Smooth muscle cell of the brain vasculature (primary cell): ENCODE measurements at regions not wholly inside any gene's neighbourhood (a gene's known extent, or its start where the extent isn't known, plus 50 kb on each side); places are given as distances from the start of the nearest gene placed in this dataset.
"Not testable (repeated sequence)": the region's sequence is repeated elsewhere in the genome, so short reads cannot be mapped to it uniquely, and the experiment has no call there.

Experiments used
- DNase-seq: peaks from one replicate; pipeline ENCODE4 v3.0.0-alpha.2; 2012; ENCODE audit warnings: low read depth, low spot score

DNA sequence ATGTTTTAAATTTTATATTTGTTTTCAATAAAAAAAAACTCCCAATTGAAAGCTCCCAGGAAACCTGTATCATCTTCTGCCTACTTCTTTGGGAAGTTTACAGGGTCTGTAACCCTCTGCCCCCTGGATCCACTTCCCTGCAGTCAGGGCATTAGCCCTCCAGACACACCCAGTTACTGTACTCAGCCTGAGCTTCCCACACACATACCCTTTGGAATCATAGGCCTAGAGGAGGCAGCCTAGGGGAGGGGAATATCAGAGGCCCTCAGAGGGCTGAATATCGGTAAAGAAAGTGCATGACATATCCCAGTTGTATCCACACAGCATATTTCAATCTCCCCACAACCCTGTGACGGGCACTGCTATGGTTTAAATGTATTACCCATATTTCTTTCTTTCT is 56.2 kb upstream of the TFPI start:
- not testable (repeated sequence) for DNase-seq

DNA sequence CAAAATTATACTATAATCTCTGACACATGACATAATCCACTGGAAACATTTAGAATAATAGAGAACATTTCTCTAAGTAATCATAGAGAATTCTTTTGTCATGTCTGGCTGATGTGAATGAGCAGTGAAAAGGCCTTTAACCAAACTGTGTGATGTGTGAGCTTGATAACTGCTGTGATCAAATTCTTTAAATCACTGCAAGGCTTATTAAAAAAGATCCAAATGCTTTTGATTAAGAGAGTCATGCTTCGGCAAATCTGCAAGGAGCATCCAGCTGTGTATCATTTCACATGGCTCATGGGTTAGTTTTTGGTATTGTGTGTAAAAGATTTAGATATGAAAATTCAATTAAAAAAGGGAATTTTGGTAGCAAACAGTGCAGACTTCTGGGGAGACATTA is 58.6 kb upstream of the TFPI start:
- DNase-seq = no peak

DNA sequence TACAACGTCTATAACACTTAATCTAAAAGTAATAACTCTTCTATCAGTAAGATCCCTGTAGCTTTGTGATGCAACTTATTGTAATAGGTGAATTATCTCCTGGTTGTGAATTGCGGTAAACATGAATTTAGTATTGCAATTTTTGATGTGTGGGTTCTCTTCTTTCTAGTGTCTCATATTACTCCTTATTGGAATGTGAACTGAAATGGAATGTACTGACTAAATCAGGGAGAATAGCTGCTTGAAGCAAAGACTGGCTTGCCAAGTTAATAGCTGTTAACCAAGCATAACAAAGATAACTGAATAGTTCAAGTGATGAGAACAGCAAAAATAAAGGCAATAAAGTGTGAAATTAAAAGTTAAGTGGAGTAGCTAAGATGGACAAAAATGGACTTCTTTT is 60.5 kb upstream of the TFPI start:
- DNase-seq = no peak

DNA sequence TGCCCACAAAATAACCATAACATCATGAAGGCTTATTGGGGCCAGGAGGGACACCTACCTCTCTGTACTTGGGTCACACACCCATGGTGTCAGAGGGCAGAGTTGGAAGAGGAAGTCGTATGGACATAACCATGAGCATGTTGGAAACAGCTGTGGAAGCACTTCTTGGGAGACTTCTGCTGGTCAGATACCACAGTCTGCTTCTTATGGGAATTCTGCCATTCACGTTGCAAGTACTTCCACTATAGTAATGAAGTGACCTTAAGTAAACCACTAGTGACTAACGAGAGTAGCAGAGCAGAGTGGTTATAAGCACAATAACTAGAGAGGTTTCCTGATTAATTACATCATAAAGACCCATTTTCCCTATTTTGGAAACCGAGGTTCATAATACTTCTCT is 61.1 kb upstream of the TFPI start:
- DNase-seq = no peak

DNA sequence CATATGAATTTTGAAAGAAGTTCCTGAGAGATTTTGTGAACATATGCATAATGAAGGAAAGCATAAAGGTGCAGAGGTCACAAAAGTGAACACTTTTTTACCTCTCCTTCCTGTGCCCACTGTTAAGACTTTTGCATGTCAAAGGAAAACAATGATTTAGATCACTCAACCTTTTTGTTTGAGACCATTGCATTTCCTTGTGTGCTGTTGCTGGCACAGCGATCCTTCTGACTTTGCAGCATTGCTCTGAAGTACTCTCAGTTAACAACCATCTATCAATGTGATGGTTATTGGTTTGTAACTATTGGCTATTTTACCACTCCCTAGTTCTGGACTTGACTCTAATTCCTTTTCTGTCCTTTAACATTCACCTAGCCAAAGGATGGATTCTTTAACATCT is 61.7 kb upstream of the TFPI start:
- DNase-seq = no peak

DNA sequence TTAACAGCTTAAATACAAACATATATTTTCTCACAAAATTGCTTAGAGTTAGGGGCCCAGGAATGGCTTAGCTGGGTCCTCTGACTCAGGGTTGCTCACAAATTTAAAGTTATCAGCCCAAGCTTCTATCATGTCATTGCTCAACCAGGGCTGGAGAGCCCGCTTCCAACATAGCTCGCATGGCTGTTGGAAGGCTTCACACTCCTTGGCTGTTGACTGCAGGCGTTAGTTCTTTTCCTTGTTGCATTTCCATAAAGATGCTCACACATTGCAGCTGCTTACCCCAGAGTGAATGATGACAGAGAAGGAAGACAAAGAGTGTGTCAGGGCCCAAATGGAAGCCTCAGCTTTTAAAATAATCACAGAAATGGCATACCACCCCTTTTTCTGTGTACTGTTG is 62.9 kb upstream of the TFPI start:
- DNase-seq = no peak

DNA sequence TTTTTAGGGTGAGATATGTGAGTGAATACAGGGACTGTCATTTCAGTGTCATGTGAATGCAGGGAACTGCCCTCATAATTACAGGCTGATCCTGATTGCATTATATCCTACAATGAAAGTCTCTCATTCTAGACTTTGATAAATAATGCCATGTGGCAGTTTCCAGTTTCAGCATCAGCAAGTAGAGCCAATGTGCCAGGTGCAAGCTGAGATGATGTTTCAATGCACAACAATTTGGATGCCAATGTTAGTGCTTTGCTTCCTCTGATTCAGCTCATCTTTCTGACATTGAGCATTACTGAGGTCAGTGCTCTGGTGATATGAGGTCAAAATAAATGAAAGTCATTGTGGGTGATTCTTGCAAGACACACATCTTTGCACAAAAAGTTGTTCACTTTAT is 63.7 kb upstream of the TFPI start:
- no peak for DNase-seq

DNA sequence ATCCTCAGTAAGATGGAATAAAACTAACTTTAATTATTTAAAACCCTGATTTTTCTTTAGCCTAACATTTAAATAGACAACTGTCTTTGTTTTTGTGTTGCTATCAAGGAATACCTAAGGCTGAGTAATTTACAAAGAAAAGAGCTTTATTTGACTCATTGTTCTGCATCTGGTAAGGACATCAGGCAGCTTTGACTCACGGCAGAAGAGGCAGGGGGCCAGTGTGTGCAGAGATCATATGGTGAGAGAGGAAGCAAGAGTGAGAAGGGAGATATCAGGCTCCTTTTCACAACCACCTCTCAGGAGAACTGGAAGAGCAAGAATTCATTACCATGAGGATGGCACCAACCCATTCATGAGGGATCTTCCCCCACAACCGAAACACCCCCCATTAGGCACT is 64.6 kb upstream of the TFPI start:
- peak; percentile 41 for DNase-seq

DNA sequence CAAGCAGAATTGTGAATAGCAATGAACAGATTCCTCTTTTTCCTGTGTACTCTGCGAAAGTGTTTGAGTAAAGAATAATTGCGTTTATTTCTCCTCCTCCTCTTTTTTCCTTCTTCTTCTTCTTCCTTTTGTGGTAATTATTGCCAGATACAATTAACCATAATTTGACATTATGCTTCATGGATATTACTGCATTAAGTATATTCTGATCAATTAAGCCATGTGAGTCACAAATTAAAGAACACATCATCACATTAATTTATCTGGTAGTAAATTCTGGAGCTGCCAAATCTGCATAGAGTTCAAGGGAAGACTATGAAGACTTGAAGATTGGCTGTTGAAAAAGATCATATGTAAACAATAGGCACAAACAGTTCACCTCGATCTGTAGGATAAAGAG is 72.9 kb upstream of the TFPI start:
- no peak for DNase-seq

DNA sequence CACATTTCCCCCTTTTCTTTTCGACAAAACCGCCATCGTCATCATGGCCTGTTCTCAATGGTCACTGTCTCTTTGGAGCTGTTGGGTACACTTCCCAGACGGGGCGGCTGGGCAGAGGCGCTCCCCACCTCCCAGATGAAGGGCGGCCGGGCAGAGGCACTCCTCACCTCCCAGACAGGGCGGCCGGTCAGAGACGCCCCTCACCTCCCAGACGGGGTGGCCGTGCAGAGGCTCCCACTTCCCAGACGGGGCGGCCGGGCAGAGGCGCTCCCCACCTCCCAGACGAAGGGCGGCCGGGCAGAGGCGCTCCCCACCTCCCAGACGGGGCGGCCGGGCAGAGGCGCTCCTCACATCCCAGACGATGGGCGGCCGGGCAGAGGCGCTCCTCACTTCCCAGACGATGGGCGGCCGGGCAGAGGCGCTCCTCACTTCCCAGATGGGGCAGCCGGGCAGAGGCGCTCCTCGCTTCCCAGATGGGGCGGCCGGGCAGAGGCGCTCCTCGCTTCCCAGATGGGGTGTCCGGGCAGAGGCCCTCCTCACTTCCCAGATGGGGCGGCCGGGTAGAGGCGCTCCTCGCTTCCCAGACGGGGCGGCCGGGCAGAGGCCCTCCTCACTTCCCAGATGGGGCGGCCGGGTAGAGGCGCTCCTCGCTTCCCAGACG is 82.6 kb upstream of the TFPI start:
- DNase-seq = not testable (repeated sequence)

DNA sequence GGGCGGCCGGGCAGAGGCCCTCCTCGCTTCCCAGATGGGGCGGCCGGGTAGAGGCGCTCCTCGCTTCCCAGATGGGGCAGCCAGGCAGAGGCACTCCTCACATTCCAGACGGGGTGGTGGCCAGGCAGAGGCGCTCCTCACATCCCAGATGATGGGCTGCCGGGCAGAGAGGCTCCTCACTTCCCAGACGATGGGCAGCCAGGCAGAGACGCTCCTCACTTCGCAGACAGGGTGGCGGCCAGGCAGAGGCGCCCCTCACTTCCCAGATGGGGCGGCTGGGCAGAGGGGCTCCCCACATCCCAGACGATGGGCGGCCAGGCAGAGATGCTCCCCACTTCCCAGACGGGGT is 83.1 kb upstream of the TFPI start:
- not testable (repeated sequence) for DNase-seq

DNA sequence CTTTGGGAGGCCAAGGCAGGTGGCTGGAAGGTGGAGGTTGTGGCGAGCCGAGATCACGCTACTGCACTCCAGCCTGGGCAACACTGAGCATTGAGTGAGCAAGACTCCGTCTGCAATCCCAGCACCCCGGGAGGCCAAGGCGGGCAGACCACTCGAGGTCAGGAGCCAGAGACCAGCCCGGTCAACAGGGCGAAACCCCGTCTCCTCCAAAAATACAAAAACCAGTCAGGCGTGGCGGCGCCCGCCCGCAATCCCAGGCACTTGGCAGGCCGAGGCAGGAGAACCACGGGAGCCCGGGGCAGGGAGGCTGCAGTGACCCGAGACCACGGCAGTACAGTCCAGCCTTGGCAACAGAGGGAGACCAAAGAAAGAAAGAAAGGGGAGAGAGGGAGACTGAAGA is 83.5 kb upstream of the TFPI start:
- not testable (repeated sequence) for DNase-seq

DNA sequence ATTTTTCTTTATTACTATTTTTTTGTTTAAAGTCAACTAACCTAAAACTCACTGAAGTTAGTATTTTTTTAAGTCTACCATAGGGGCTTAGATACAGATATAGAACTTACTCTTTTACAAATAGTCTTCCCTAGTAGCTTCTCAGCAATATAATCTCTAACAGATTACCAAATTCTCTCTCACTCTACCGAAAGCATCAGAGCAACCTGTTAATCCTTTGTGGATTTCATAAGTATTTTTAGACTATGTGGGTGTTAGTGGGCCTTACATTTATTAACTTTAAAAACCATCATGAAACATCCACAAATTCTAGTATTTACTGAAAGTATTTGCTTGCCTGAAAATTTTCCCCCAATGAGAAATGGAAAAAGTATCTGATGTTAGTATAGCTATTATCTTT is 84.6 kb upstream of the TFPI start:
- no peak for DNase-seq

DNA sequence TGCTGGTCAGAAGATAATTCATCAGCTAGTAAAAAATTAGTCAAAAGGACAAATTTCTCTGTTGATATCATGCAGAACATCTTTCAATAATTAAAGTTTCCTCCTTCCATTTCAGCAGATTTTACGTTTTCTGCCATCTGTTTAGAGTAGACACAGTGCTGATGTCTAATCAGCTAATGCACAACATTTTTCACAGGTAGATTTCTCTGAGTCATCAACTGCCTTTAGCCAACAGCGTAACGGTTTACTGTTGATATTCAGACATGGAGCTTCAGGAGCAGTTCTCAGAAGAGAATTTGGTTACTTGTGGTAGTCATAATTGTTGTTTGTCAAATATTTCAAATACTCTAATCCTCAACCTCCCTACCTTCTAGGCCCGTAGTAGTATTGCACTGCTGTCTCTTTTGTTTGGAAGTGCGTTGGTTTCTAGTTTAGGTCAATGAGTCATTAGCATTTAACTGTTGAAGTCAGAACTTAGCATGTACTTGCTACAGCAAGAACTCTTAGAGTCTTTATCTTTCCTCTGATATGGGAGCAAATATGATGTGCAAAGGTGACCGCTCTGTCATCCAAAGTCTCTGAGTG is 86.8 kb upstream of the TFPI start:
- DNase-seq = no peak

DNA sequence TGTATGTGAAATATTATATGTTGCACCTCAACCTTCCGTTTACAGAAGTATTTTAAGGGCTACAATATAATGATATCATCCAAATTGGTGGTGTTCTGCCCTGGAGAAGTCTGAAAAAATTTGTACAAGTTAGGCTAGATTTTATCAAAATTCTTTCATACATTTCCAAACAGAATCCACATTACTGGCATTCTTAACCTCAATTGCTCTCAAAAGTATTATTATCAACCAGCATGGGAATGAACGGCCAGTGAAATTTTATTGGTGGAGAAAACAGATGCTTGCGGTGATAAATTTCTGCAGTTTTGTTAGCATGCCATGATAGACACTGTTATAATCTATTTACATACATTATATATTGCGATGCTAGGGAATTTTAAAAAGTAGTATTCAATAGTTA is 88.3 kb upstream of the TFPI start:
- DNase-seq = no peak

DNA sequence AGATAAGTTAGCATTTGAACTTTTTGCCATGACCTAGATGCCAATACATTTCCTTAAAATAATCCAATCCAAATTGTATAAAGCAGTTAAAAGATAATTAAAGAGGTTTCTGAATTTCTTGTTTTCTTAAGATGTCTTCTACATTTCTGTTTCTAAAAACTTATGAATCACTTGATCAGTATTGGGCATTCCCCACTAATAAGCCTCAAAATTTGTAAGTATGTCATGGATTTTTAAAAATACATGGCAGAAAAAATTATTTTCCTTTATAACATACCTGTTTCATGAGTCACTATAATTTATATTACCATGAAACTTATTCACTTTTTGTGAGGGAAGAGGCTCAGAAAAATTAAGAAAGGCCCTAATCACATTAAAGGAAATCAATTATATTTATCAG is 90.3 kb upstream of the TFPI start:
- no peak for DNase-seq

DNA sequence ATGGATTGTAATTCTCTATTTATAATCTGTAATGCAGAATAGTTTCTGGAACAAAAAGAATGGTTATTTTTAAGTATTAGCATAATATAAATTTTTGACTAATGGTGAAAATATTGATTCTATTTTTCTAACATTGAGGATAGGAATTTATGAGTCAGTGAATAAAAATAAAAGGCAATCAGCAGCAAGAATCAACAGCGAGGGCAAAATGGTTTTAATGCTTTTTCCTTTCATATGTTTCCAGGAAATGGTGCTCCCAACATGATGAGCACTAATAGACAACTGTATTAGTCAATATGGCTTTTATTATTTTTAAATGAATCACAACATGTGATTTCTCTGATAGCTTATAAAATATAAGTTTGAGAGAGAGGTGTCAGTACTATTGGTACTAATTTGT is 90.7 kb upstream of the TFPI start:
- no peak for DNase-seq

DNA sequence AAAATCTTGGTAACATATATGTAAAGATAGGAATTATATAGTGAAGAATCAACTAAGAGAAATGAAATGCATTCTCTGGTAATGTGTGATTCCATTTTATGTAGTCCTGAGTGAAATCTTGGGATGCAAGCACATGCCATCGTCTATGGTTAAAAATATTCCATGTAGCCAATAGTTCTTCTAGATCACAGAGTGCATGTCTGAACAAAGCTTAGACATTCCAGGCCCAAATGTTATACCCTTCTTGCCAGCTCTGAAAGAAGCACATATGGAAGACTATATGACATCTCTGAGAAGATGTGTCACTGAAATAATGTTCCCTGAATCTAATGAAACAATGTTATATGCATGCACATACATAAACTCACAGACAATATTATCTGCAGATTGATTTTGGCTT is 92.3 kb upstream of the TFPI start:
- DNase-seq = no peak

DNA sequence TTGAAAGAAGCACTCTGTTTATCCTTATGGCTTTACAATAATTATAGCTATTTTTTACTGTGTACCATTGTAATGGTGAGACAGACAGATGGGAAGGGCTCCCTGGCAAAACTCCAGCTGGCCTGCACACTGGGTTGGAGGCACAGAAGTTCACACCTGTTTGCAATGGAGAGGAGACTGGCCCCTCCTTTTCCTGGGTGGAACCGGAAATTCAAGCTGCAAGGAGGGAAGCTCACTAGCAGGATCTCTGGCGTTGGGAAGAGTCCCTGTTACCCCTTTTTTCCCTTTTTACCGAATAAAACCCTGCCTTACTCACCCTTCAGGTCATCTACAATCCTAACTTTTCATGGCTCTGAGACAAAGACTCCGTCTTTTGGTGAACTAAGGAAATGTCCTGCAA is 100.3 kb upstream of the TFPI start:
- no peak for DNase-seq

DNA sequence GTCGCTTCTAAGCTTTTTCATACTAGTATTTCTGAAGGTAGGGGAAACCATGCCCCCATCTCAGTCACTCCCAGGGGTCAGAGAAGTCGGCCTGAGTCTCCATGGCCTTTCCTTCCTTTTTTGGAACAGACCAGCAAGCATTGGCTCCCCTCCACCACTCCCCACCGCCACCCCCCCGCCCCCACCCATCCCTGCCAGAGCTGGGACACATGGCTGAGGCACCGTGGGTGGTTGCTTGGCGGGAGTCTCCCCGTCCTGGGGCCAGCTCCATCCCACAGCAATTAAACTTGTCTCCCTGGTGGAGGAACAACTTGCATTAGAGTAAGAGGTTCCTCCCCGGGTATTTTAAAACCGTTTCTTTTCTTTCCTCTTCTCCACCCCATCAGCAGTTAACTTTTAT is 100.8 kb upstream of the TFPI start:
- DNase-seq = no peak

DNA sequence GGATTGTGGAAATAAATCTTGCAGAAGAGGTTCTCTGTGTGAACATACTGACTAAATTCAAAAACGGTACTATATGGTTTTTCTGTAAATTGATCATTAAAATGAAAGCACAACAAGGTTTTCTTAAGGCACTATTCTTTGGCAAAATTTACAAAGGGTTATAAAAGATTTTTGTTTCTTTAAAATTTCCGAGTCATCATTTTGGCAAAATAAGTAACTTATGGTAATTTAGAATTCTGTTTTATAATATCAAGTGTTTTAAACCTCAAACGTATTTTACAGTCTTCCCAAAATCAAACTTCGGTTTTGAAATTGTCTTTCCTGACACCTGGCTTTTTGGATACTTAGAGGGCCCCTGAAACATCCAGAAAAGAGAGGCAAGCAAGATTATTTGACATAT is 101.9 kb upstream of the TFPI start:
- DNase-seq = no peak

DNA sequence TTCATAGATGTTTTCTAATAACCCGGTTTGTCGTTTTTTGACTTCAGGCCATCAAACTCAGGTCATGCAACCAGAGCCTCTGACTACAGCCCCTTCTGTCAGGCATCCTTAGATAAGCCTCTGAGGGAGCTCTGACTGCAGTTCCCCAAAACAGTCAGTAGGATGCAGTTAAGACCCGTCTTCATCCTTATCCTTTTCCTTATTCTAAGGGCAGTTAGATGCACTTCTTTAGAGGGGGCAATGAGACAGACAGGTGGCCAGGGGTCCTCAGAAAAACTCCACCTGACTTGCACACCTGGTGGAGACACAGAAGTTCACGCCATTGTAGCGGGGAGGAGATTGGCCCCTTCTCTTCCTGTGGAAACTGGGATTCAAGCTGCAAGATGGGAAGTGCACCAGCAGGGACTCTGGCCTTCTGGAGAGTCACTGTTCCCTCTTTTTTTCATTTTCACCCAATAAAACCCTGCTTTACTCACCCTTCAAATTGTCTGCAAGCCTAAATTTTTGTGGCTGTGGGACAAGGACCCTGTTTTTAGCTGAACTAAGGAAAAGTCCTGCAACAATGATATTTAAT is 104.8 kb upstream of the TFPI start:
- DNase-seq = no peak

DNA sequence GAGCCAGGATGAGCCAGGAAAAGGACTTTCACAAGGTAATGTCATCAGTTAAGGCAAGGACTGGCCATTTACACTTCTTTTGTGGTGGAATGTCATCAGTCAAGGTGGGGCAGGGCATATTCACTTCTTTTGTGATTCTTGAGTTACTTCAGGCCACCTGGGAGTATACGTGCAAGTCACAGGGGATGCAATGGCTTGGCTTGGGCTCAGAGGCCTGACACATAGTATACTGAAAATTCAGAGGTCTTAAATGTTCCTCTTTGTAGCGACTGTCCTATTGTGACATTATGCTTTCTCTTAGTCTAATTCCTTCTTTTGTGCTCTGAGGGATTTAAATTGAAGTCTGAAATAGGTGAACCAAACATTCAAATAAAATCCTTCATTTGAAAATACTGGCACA is 121.8 kb upstream of the TFPI start:
- DNase-seq = not testable (repeated sequence)

DNA sequence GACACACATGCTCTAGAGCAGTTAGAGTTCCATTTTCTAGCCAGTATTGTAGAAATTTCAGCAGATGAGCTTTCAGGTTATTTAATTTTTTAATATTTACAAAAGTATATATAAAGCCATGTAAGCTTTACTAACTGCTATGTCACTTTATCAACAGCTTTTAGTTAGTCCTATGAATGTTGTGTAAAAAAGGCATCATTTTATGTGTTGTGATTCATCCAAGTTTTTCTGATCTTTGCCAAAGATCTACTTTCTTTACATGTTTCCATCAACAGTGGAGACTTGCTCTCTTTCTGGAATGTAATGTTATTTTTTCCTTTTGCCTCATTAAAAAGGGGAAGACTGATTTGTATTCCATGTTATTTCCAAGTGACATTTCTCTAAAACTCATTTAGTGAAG is 125.2 kb upstream of the TFPI start:
- DNase-seq = no peak
